ENCODE measurements at regions not wholly inside any gene's neighbourhood (a gene's known extent, or its start where the extent isn't known, plus 50 kb on each side); places are given as distances from the start of the nearest gene placed in this dataset.

- TF ChIP-seq POLR2AphosphoS5 (IDR thresholded peaks at IDR 0.05; ENCODE audit: borderline replicate concordance, low read depth, low read length) (no peak), EZH2 (IDR thresholded peaks at IDR 0.05) (no peak), FOXP2 (optimal IDR thresholded peaks at IDR 0.05; ENCODE audit: control extremely low read depth, extremely low read length, insufficient read depth) (no peak)
Observed at GRCh38 chr5:105554568-105555169, 1992.1 kb upstream of the NUDT12 start.

Measured in SK-N-MC (cell line).